Coronary artery (tissue), 2 donors: ENCODE measurements at regions not wholly inside any gene's neighbourhood (a gene's known extent, or its start where the extent isn't known, plus 50 kb on each side); places are given as distances from the start of the nearest gene placed in this dataset.
A peak's percentile ranks its signal among the peaks of the same experiment; 100 is the strongest.
"Not testable (repeated sequence)": the region's sequence is repeated elsewhere in the genome, so short reads cannot be mapped to it uniquely, and the experiment has no call there.

Experiments
- DNase-seq: peaks from one replicate; pipeline ENCODE4 v3.0.0-alpha.2; 2017; ENCODE audit warnings: low spot score
- H3K27ac ChIP-seq, 2 donors: fragments of 200-600 bp; sonication (generic); one replicate each; pipeline ENCODE4 v1.5.1; 2016 to 2019
- H3K4me3 ChIP-seq: fragments of 200-600 bp; sonication (generic); 2 replicates; pipeline ENCODE4 v1.5.1; 2016; ENCODE audit warnings: mild to moderate bottlenecking, moderate library complexity
- CTCF ChIP-seq: fragments of 200-600 bp; sonication (generic); IDR thresholded peaks from one replicate; pipeline ENCODE4 v1.5.1; 2019; ENCODE audit warnings: antibody characterized with exemption

- DNase-seq = no peak
- H3K4me3 ChIP-seq = no peak overlapping the region
- TF ChIP-seq CTCF = peak; percentile 29
- no peak overlapping the region for H3K27ac ChIP-seq
Measured at GRCh38 chr18:66872277-66872676, 268.4 kb upstream of the CDH19 start.

DNA sequence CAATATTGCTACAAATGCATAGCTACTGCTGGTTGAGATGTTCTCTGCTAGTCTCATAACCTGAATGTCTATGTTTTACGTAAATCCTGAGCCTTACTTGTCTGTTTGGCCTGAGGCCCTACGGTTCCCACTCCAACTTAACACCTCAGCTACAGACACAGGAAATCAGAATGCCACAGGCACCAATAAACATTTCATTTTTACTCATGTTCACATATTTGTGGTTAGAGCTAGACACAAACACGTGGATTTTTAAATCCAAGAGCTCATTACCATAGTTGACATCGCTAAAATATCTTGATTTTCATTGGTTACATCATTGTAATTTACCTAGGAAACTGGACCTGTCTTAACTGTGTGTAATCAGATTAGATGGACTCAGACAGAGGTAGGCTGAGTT, 263.8 kb upstream of the CDH19 start:
- TF ChIP-seq CTCF = no peak
- no peak overlapping the region for H3K27ac ChIP-seq
- no peak for DNase-seq
- H3K4me3 ChIP-seq = no peak overlapping the region

GRCh38 chr18:66866427-66866940, 262.6 kb upstream of the CDH19 start:
- DNase-seq, H3K4me3 ChIP-seq, H3K27ac ChIP-seq: not testable (repeated sequence)

DNA sequence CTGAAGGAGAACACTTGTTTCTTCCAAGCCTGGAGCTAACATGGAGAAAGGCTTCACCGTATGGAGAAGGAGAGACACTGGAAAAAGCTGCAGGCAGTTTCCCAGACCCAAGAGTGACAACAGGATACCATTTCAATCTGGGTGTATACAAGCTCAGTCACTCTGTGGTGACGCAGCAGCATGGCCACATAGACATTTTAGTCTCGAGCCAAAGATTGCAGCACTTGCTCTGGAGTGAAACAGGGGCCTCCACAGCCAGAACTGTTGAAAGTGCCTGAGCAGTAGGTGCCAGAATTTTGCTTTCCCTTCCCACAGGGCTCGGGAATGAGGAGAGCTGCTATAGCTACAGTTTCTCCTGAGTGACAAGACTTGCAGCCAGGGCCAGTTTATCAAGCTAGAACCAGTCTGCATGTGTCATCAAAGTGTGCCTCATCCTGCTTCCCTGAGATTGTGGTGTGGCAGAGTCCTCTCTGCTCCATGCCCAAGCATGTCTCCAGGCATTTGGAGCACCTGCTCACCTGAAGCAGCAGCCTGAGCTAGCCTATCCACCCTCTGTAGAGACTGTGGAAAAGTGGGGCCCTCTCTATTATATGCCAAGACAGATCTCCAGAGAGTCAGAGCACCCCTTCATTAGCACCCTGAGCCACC, 234.6 kb upstream of the CDH19 start:
- DNase-seq = no peak
- no peak overlapping the region for H3K27ac ChIP-seq
- no peak for TF ChIP-seq CTCF
- no peak overlapping the region for H3K4me3 ChIP-seq

GRCh38 chr18:66833646-66834045, 229.8 kb upstream of the CDH19 start:
- DNase-seq = no peak
- no peak for TF ChIP-seq CTCF
- Histone ChIP-seq H3K27ac (no peak overlapping the region), H3K4me3 (no peak overlapping the region)

- Histone ChIP-seq H3K27ac (no peak overlapping the region), H3K4me3 (no peak overlapping the region)
- DNase-seq = no peak
- no peak for TF ChIP-seq CTCF
Measured at GRCh38 chr18:66826211-66826610, 222.3 kb upstream of the CDH19 start.

DNA sequence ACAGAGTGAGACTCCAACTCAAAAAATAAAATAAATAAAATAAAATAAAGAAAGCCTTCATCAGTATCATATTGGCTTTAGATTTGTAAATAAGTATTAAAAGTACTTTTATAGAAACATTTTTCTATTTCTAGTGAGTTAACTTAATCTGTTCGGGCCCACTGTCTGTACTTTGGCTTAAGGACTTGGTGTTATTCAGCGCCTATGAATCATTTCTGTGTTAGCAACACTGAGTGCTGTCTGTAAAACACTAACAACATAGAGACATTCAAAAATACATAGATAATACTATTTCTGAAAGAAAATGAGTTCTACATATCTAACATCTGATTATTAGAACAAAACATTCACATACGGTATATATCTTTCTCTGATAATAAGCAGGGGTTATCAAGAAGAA, 221.5 kb upstream of the CDH19 start:
- Histone ChIP-seq H3K4me3 (no peak overlapping the region), H3K27ac (no peak overlapping the region)
- no peak for DNase-seq
- no peak for TF ChIP-seq CTCF
